ENCODE measurements at regions not wholly inside any gene's neighbourhood (a gene's known extent, or its start where the extent isn't known, plus 50 kb on each side); places are given as distances from the start of the nearest gene placed in this dataset.
A peak's percentile ranks its signal among the peaks of the same experiment; 100 is the strongest.

DNA sequence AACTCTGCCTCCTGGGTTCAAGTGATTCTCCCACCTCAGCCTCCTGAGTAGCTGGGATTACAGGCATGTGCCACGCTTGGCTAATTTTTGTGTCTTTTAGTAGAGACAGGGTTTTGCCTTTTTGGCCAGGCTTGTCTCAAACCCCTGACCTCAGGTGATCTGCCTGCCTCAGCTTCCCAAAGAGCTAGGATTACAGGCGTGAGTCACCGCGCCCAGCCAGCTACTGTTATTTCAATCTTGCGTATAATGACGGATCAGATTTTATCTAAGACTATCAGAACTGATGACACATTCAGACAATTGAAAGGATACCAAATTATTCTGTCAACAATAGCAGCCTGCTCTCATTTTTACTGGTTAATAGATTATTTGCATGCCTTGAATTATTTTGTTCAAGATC, 612.2 kb downstream of the ZIC1 start:
- no peak for DNase-seq (ENCODE audit: low spot score)

DNA sequence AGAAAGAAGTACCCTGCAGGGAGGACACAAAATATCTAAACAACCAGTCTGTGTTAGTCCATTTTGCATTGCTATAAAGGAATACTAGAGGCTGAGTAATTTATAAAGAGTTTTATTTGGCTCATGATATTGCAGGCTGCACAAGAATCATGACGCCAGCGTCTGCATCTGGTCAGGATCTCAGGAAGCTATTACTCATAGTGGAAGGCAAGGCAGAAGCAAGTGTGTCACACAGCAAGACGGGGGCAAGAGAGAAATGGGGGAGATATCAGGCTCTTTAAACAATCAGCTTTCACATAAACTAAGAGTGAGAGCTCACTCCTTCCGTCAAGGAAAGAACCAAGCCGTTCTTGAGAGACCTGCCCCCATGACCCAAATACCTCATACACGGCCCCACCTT, 614.8 kb downstream of the ZIC1 start:
- no peak for DNase-seq (ENCODE audit: low spot score)

DNA sequence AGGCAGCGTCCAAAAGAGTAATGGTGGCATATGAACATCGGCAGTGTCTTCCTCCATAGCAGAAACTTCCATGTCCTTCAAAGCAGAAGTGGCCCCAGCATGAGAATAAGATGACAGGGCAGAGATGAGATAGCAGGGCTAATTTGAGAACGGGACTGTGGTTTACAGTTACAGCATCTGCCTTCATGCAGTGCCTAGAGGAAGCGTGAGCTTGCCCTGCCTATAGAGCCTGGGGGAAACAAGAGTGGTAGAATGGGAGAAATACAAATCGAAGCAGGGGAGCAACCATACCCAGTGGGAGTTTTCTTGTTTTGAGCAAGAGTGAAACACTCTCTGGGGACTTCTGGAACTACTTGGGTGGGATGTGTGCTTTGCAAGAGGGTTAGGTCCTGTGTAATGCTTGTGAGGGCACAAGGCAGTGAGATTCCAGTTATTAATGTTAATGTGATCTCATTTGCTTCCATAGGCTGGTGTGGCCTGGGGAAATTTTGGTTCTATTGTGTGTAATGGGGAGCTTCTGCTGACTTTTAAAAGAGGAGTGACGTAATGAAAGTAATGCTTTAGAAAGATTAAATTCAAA, 616.9 kb downstream of the ZIC1 start:
- DNase-seq (ENCODE audit: low spot score) = no peak

DNA sequence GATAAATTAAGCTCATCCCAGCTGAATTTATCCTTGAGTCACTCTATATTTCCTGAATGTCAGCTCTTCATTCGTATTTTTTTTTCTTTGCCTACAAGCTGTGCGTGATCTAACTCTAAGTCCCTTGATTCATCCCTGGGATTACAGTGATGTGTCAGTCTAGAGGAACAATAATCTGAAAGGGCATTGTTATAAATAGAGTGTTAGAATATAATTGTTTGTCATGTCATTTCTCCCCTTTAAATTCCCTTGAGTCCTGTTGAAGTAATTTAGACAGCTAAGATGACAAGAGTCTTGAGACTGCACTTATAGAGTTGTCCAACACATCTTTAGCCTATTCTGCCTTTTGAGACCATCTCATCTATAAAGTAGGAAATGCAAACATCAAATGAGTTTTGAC, 621.8 kb downstream of the ZIC1 start:
- no peak for DNase-seq (ENCODE audit: low spot score)

DNA sequence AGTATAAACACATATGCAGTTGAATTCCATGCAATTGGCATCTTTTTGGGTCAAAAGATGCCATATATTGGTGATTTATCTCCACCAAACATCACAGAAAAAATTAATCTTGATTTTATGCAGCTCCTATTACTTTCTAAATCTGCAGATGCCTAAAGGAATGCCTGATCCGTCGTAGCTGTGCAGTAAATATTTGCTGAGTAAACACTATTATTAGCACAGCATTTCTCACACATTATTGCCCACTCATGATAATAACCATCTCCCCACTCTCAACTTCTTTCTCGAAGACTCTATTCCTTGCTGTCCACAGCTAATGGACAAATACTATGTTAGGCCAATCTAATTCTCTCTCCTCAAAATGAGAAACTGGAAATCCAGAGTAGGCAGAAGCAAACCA, 625.2 kb downstream of the ZIC1 start:
- no peak for DNase-seq (ENCODE audit: low spot score)

DNA sequence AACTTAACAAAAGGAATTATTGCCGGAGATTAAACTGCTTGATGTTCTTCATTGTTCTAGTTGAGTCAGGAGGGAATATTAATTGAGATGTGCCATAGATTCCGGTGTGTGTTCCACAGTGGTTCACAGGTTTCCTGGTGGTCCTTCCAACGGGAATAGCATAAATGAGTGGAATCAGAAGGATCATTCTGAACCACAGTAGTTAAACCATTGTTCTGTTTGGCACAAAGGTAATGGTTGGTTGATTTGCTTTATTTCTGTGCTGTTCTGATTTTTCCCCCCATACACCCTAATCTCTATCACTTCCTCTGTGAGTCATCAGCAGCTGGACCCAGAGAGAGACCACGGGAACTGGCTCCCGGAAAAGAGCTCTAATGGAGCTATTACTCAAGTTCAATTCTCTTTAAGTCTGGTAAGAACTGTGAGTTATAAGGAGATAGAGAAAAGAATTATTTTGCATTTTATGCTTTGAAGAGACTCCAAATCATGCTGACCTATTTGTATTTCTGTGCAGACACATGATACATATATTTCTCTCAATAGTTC, 627.2 kb downstream of the ZIC1 start:
- DNase-seq (ENCODE audit: low spot score) = no peak

DNA sequence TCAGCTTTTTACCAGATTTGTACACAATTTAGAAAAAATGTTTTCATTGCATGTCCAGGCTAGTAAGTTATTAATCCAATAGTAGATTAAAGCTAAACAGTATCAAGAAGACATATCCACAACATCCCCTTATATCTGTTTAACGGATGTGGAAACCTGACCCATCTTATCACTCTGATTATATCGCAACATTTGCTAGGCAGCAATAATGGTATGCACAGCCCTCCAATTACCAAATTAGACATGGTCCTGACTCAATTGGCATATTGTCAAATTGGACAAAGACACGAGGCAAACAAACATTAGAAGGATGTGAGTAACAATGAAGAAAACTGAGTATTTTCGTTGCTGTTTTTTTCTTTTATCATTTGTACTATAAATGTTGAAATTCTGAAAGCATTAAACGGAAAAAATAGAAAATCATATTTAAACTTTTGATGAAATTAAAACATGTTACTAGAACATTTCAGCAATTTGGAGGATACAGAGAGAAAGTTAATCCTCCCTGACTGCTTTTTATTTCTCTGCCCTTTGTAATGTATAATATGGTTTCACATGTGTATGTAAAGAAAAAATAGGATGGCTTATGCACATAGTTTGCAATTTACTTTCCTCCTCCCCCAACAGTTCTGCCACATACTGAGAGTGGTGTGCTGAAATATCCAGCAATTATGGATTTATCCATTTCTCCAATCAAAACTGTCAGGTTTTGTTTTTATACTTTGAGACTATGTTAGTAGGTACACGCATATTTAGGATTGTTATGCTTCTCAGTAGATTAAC, 633.7 kb downstream of the ZIC1 start:
- DNase-seq (ENCODE audit: low spot score) = no peak

DNA sequence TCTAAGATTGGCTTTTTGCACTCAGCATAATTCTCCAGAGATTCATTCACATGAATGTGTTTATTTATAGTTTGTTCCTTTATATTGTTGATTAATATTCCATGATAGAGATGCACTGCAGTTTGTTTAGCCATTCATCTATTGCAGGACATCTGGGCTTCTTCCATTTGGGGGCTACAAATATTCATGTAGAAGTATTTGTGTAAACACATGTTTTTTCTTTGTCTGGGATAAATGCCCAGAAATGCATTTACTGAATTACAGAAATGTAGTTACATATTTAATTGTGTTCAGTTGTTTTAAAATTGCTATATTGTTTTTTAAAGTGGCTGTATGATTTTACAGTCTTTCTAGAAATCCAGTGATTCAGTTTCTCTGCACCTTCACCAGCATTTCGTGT, 635.0 kb downstream of the ZIC1 start:
- DNase-seq (ENCODE audit: low spot score) = no peak

DNA sequence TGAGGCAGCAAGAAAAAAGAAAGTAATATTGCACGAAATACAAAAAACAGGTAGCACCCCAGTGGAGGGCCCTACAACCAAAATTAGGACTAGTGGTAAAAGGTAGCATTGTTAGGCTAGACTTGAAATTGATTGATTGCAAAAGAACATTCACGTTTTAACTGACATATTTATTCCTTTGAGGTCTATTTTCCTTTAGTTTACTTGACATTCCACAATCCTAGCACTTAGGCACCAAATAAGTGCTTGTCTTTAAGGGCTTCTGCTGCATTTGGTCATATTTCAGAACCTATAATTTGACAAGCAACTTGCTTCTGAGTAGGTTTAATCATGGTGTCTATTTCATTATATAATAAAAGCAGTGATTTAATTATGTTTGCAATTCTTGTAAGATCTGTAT, 642.7 kb upstream of the AGTR1 start:
- no peak for DNase-seq (ENCODE audit: low spot score)

DNA sequence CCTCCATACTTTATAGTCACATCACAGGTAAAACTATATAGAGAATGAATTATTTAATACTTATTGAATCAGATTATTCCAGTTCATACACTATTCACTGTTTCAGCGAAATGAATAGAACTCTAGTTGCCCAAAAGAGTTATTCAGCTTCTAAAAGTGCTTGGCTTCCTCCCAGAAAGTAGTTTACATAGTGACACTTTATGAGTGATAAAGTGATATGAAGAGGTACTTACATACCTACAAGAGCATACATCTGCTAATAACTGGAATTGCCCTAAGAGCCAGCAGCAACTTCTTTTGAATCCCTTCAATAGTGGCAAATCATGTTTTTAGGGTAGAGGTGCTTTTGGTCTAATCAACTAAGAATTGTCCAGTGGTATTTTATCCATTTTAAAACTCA, 635.1 kb upstream of the AGTR1 start:
- no peak for DNase-seq (ENCODE audit: low spot score)

DNA sequence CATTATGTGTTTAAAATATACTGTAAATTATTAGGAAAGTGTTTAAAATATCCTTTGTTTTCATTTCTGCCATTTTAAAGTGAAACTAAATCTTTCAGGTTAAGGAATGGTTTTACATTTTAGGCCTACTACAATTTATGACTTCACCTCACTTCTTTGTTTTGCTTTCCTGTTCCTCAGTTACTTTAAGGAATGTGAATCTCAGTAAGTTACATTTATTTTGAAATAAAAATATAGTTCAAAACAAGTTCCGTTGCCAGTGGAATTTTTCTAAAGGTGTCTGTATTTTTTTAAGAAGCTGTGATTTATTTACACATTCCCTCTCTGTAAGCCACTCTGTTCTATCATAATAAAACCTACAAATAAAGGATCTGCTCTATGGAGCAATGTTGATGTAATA, 630.9 kb upstream of the AGTR1 start:
- DNase-seq (ENCODE audit: low spot score) = no peak

DNA sequence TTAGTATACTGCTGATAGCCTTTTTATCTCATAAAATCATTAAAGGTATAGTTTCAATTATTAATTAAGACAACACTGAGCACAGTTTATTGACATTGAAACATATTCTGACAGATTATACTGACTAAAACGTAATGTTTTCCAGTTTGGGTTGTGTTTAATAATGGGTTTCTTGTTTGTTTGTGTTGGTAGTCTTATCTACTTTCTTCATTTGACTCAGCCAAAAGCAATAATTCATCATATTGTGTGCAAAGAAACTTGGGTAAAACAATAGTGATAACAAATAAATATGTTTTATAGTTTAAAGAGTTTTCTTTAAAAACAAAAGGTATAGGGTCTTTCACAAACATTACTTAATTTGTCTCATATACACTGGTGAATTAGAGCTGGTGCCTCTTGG, 629.2 kb upstream of the AGTR1 start:
- DNase-seq (ENCODE audit: low spot score) = no peak

DNA sequence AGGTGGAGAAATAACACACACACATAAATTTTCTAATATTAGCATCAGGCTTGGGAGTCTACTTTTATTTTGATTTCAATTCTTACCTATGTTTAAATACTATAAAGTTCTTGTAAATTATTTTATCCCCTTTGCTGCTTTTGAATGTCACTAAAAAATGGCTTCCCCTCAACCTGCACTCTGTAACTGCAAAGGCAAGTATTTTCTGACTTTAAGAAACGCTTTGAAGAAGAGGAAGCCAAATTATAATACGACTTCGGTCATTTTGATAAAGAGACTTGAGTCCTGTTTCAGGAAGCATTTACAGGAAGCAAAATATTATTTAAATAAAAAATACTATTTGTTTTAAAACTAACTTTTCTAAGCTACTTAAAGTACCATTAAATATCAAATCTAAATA, 627.7 kb upstream of the AGTR1 start:
- no peak for DNase-seq (ENCODE audit: low spot score)

DNA sequence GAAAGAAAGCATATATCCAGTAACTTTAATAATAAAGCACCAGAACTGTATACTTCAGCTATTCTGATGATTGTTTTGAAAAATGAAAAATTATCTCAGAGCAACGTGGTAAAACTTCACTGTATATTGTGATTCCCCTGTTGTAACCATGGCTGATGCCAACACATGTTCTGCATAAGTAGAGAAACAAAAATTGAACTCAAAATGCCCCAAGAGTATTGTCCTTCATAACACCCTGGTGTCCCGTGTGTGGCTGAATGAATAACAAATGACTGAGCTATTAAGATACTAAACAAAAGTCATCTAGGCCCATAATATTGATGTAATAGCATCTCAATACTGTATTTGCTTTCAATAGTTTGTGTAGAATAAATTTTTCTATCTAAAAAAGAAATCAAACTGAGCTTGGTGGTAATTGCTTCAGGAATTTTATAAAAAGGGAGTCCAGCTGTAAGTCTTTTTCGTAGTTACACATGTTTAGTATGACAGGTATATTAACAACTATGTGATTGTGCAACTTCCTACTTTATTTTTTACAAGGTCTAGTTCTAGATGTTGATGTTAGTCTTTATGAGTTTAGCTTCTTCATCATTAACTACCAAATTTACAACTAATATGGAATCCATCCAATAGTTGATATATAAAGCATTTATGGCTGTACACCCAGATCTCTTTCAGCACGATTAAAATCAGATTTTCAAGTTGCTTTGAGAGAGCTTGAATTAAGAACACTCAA, 623.8 kb upstream of the AGTR1 start:
- DNase-seq (ENCODE audit: low spot score) = no peak

DNA sequence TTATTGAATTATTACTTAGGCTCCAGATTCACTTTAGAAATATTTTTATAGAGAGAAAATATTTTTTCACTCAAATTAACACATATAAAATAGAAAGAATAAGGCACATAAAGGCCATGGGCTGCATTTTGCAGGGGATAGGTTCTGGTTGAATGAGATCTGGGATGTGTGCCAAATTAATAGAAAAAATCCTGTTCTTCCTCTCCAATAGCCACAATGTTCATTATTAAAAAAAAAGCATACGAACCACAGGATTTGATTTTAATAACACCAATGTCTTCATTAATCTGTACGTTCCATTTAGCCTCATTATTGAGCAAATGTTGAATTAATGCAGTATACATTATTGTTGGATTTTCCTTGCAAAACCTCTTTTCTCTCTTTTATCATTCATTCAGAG, 622.8 kb upstream of the AGTR1 start:
- no peak for DNase-seq (ENCODE audit: low spot score)

DNA sequence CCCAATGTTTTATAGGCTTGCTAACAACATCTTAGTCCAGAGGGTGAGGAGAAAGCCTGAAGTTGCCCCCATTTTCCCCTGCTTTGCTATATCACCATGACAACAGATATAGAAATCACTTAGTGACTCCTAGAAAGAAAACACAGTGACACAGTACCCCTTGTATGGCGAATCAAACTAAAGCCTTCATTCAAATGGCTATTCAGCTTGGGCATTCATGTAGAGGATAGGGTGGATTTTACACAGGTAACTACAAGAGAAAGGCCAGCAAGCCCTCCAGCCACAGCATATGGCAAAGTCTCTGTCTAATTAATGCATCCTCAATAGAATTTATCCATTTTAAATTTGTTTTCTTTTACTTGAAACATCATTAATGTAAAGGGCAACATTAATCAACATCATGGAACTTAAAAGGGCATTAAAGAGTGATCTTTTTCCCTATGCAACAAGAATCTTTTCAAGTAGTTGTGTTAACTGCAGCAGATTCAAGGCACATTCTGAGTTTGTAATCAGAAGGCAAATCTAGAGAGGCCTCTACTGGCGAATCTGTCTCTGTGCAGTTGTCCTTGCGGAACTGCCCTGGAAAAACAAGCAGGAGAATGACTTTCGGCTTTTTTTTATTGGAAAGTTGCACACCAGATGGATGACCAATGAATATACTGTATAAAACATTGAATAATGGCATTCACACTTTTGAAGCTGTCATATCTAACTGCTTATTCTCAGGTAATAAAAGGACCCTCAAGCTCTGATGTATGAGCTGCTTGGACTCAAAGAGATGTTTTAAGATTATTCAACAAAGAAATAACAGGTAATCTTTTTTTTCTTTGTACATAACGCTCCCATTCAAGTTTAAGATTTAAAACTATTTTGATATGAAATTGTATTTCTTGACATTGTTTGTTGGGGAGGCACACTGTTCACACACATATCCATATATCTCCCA, 621.7 kb upstream of the AGTR1 start:
- peak; percentile 11 for DNase-seq (ENCODE audit: low spot score)

DNA sequence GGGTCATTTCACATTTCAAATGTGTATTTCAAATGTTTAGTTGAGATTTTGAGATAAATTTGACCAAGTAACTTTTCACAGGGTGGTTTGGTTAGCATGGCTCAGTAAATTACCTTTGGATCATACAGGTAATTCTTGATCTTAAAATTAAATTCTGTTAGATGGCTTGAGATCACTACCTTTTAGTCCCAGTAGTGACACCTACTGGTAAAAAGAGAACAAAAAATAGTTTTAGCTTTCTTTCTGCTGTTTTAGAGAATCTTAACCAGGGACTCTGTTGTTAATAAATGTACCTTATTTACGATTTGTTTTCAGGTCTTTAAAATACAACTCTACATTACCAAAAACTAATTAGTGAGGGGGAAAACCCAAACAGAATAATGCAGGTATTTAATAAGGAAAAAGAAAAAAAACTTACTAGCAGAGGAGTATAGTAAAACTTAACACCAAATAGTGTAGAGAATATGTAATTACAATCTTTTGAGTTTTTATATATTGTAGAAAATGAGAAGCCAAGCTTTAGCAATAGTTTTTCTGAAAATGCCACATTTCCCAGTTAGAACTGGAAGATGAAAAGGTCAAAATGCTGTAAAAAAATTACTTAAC, 620.3 kb upstream of the AGTR1 start:
- DNase-seq (ENCODE audit: low spot score) = no peak

DNA sequence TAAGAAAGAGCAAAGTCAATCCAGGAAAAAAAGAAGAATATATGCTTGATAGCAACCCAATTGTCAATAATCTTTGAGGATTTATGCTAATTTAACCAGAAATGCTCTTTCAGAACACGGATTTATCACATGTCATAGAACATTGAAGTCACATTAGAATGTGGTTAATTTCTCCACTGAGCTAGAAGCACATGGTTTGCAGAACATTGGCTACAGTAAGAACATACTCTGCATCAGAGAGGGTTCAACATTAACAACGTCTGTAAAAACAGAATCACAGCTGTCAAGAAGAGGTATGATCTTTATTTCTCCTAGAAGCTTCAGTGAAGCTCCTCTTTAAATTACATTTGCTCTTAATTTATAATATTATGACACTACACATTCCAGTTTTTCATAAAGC, 619.7 kb upstream of the AGTR1 start:
- no peak for DNase-seq (ENCODE audit: low spot score)

DNA sequence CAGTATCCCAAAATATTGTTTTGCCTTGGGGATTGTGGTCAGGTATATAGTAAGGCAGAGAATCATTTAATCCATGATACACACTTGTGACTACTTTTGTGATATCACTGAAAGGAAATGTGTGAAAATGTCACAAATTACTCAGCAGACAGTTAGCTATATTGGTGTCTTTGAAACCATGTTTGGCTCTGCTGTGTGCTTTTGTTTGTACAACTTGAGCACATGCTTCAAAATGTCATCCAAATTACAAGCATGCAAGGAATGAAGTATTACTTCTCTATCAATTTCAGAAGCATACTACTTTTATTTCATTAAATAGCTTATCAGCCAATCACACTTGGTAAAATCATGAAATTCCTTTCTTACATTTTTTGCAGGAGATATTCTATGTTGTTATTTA, 619.0 kb upstream of the AGTR1 start:
- no peak for DNase-seq (ENCODE audit: low spot score)

DNA sequence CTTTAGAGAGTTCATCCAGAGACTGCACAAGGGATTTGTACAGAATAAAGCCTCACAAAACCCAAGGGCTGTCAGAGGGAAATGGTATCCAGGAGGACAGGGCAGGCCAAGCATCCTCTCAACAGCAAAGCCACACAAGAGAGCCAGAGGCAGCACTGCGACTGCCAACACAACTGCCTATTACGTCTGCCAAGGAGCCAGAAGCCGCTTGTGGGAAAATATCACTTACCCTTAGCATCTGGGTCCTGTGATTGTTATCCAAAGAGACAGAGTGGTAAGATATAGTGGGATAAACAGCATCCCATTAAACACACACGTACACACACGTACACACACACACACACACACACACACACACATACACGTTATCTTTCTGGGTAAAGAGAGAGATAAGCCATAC, 618.3 kb upstream of the AGTR1 start:
- no peak for DNase-seq (ENCODE audit: low spot score)

DNA sequence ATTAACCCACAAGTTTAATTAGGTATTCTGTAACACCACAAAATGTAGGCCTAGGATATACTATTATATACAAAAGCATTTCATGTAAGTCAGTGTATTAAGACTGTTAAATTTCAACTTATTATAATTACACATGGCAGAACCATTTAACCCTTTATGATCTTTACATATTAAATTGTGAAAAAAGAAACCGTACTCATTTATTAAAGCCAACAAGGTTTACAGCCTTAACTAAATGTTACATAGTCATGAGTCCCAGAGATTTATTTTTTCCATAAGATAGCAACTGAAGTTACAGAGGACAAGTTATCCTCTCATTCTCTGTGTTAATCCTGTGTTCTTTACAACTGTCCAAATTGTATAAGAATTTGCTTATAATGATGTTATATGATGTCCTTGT, 615.8 kb upstream of the AGTR1 start:
- DNase-seq (ENCODE audit: low spot score) = no peak

All from mucosa of gallbladder (tissue), 1 donor.